Mesothelial cell of epicardium (in vitro differentiated cells): ENCODE measurements at regions not wholly inside any gene's neighbourhood (a gene's known extent, or its start where the extent isn't known, plus 50 kb on each side); places are given as distances from the start of the nearest gene placed in this dataset.

Experiments
- DNase-seq, 2 experiments: peaks; one replicate each; pipeline ENCODE4 v3.0.0; 2021; ENCODE audit warnings: low spot score in 2 of 2; ENCODE audit not compliant: unreplicated experiment in 2 of 2
- H3K27ac Mint-ChIP-seq: 2 replicates; pipeline ENCODE4 v1.8.0; 2021; ENCODE audit warnings: mixed read lengths
- H3K27me3 Mint-ChIP-seq: 2 replicates; pipeline ENCODE4 v1.8.0; 2021; ENCODE audit warnings: low read depth, mixed read lengths
- H3K36me3 Mint-ChIP-seq: 2 replicates; pipeline ENCODE4 v1.8.0; 2021; ENCODE audit warnings: mixed read lengths
- H3K4me1 Mint-ChIP-seq: 2 replicates; pipeline ENCODE4 v1.8.0; 2021; ENCODE audit warnings: mixed read lengths
- H3K4me3 Mint-ChIP-seq: 2 replicates; pipeline ENCODE4 v1.8.0; 2021; ENCODE audit warnings: mild to moderate bottlenecking, moderate library complexity, mixed read lengths
- H3K9me3 Mint-ChIP-seq: 2 replicates; pipeline ENCODE4 v1.8.0; 2021; ENCODE audit warnings: mixed read lengths
- CTCF ChIP-seq: fragments of 200-600 bp; sonication (generic); IDR thresholded peaks from one replicate; pipeline ENCODE4 v1.5.0; 2021; ENCODE audit warnings: antibody characterized with exemption; ENCODE audit not compliant: unreplicated experiment

GRCh38 chr7:51518646-51519045 lies 202.0 kb upstream of the COBL start:
- H3K36me3 Mint-ChIP-seq: no peaks in the 10 kb centered on the region
- H3K27me3 Mint-ChIP-seq: peaks cover 10% of the 10 kb centered on the region
- no peak for DNase-seq
- no peaks in the 10 kb centered on the region for H3K4me1 Mint-ChIP-seq
- no peak overlapping the region for H3K27ac Mint-ChIP-seq
- no peak overlapping the region for H3K4me3 Mint-ChIP-seq
- no peaks in the 10 kb centered on the region for H3K9me3 Mint-ChIP-seq
- TF ChIP-seq CTCF: no peak

- no peak for DNase-seq
- no peak for TF ChIP-seq CTCF
- Mint-ChIP-seq H3K4me3 (no peak overlapping the region), H3K27ac (no peak overlapping the region), H3K9me3 (no peaks in the 10 kb centered on the region), H3K27me3 (peaks cover 4% of the 10 kb centered on the region), H3K4me1 (no peaks in the 10 kb centered on the region), H3K36me3 (no peaks in the 10 kb centered on the region)
Measured at GRCh38 chr7:51517187-51517586, 200.6 kb upstream of the COBL start.

- TF ChIP-seq CTCF: no peak
- H3K9me3 Mint-ChIP-seq: peaks cover 7% of the 10 kb centered on the region
Measured at GRCh38 chr7:51501620-51502019, 185.0 kb upstream of the COBL start.

GRCh38 chr7:51482976-51483375 lies 166.4 kb upstream of the COBL start:
- Mint-ChIP-seq H3K4me1 (no peaks in the 10 kb centered on the region), H3K4me3 (no peak overlapping the region), H3K9me3 (peaks cover 3% of the 10 kb centered on the region), H3K27ac (no peak overlapping the region), H3K36me3 (no peaks in the 10 kb centered on the region), H3K27me3 (peaks cover 9% of the 10 kb centered on the region)
- no peak for DNase-seq
- no peak for TF ChIP-seq CTCF

More at GRCh38 chr7:51501620-51502019, 185.0 kb upstream of the COBL start:
- no peak for DNase-seq
- H3K27me3 Mint-ChIP-seq: peaks cover 5% of the 10 kb centered on the region
- no peaks in the 10 kb centered on the region for H3K4me1 Mint-ChIP-seq
- no peak overlapping the region for H3K27ac Mint-ChIP-seq
- no peak overlapping the region for H3K4me3 Mint-ChIP-seq
- H3K36me3 Mint-ChIP-seq: no peaks in the 10 kb centered on the region

GRCh38 chr7:51481421-51481820 lies 164.8 kb upstream of the COBL start:
- TF ChIP-seq CTCF: no peak
- Mint-ChIP-seq H3K4me1 (no peaks in the 10 kb centered on the region), H3K27me3 (peaks cover 8% of the 10 kb centered on the region), H3K36me3 (no peaks in the 10 kb centered on the region), H3K9me3 (peaks cover under 1% of the 10 kb centered on the region), H3K27ac (no peak overlapping the region), H3K4me3 (no peak overlapping the region)
- DNase-seq: no peak

GRCh38 chr7:51477819-51478218 lies 161.2 kb upstream of the COBL start:
- TF ChIP-seq CTCF: no peak
- no peaks in the 10 kb centered on the region for H3K4me1 Mint-ChIP-seq
- no peaks in the 10 kb centered on the region for H3K9me3 Mint-ChIP-seq
- no peaks in the 10 kb centered on the region for H3K36me3 Mint-ChIP-seq
- no peak overlapping the region for H3K27ac Mint-ChIP-seq
- no peak for DNase-seq
- peaks cover 10% of the 10 kb centered on the region for H3K27me3 Mint-ChIP-seq
- H3K4me3 Mint-ChIP-seq: no peak overlapping the region
